Astrocyte of the spinal cord (primary cell): ENCODE measurements at regions not wholly inside any gene's neighbourhood (a gene's known extent, or its start where the extent isn't known, plus 50 kb on each side); places are given as distances from the start of the nearest gene placed in this dataset.
"Not testable (repeated sequence)": the region's sequence is repeated elsewhere in the genome, so short reads cannot be mapped to it uniquely, and the experiment has no call there.

ENCODE experiments used
- DNase-seq: peaks from one replicate; pipeline ENCODE4 v3.0.0; 2011; ENCODE audit warnings: low read depth, low spot score
- H3K4me3 ChIP-seq: 2 replicates; pipeline ENCODE4 v1.5.1; 2011; ENCODE audit warnings: low read depth, mild to moderate bottlenecking, low read length, moderate library complexity
- CTCF ChIP-seq: IDR thresholded peaks from 2 replicates; pipeline ENCODE4 v1.5.1; 2012; ENCODE audit warnings: low read depth, mild to moderate bottlenecking, low read length, inconsistent platforms
- in situ Hi-C: cut with HindIII; loops from 2 replicates; pipeline ENCODE4 v1.10.0; 2017; ENCODE audit warnings: low sequenced_read_pairs

GRCh38 chr12:47410383-47410782, 295.4 kb downstream of the RPAP3 start:
- H3K4me3 ChIP-seq = no peak overlapping the region
- in situ Hi-C loops = no loop called here
- DNase-seq = no peak
- TF ChIP-seq CTCF = no peak

- no peak for DNase-seq
- in situ Hi-C loops = no loop called here
- TF ChIP-seq CTCF = no peak
- no peak overlapping the region for H3K4me3 ChIP-seq
These were observed 296.4 kb downstream of the RPAP3 start for GRCh38 chr12:47409310-47409987.

- no peak for DNase-seq
- in situ Hi-C loops = no loop called here
These were observed 297.5 kb downstream of the RPAP3 start for GRCh38 chr12:47408171-47408871.

GRCh38 chr12:47407463-47408129, 298.2 kb downstream of the RPAP3 start:
- no peak for TF ChIP-seq CTCF
- H3K4me3 ChIP-seq = no peak overlapping the region
- in situ Hi-C loops = no loop called here
- no peak for DNase-seq

More at GRCh38 chr12:47408171-47408871, 297.5 kb downstream of the RPAP3 start:
- no peak overlapping the region for H3K4me3 ChIP-seq
- TF ChIP-seq CTCF = peak; percentile 18

GRCh38 chr12:47403681-47404080, 302.1 kb downstream of the RPAP3 start:
- DNase-seq = no peak
- in situ Hi-C loops = no loop called here
- H3K4me3 ChIP-seq = no peak overlapping the region
- TF ChIP-seq CTCF = no peak

- DNase-seq, H3K4me3 ChIP-seq, in situ Hi-C loops: not testable (repeated sequence)
These were observed 304.6 kb downstream of the RPAP3 start for GRCh38 chr12:47401196-47401595.

- H3K4me3 ChIP-seq = no peak overlapping the region
- in situ Hi-C loops = no loop called here
- no peak for DNase-seq
- TF ChIP-seq CTCF = no peak
These were observed 305.6 kb downstream of the RPAP3 start for GRCh38 chr12:47400266-47400665.
